IMR-90 (cell line): ENCODE measurements at regions not wholly inside any gene's neighbourhood (a gene's known extent, or its start where the extent isn't known, plus 50 kb on each side); places are given as distances from the start of the nearest gene placed in this dataset.

Experiments used
- CTCF ChIP-seq: conservative IDR thresholded peaks from 2 replicates; pipeline ENCODE4 v1.5.1; 2012; ENCODE audit warnings: mild to moderate bottlenecking, low read depth, low read length, improper control_type of control experiment
- FOS ChIP-seq: fragments of 150-350 bp; IDR thresholded peaks from 2 replicates; pipeline ENCODE4 v1.6.1; 2016; ENCODE audit warnings: low read depth, low read length
- MXI1 ChIP-seq: IDR thresholded peaks from 2 replicates; pipeline ENCODE4 v1.6.1; 2012; ENCODE audit warnings: low read depth, mild to moderate bottlenecking, low read length, moderate library complexity, borderline replicate concordance
- POLR2A ChIP-seq: IDR thresholded peaks from 2 replicates; pipeline ENCODE4 v1.6.1; 2012; ENCODE audit warnings: mild to moderate bottlenecking, low read depth, low read length
- RAD21 ChIP-seq: IDR thresholded peaks from 2 replicates; pipeline ENCODE4 v1.6.1; 2012; ENCODE audit warnings: low read length, improper control_type of control experiment
- TF ChIP-seq, protein P1 (sequence below): fragments of 150-350 bp; IDR thresholded peaks from 2 replicates; pipeline ENCODE4 v1.6.1; 2017; ENCODE audit warnings: mild to moderate bottlenecking, antibody characterized with exemption, low read length, low read depth

- no peak for TF ChIP-seq CTCF
- no peak for TF ChIP-seq FOS
- TF ChIP-seq, protein P1, sequence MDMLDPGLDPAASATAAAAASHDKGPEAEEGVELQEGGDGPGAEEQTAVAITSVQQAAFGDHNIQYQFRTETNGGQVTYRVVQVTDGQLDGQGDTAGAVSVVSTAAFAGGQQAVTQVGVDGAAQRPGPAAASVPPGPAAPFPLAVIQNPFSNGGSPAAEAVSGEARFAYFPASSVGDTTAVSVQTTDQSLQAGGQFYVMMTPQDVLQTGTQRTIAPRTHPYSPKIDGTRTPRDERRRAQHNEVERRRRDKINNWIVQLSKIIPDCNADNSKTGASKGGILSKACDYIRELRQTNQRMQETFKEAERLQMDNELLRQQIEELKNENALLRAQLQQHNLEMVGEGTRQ, result no peak
- TF ChIP-seq MXI1, result no peak
- no peak for TF ChIP-seq RAD21
- TF ChIP-seq POLR2A, result no peak
Measured at GRCh38 chr12:17361224-17361623, 728.8 kb downstream of the RERGL start.
